ENCODE measurements at regions not wholly inside any gene's neighbourhood (a gene's known extent, or its start where the extent isn't known, plus 50 kb on each side); places are given as distances from the start of the nearest gene placed in this dataset.

DNA sequence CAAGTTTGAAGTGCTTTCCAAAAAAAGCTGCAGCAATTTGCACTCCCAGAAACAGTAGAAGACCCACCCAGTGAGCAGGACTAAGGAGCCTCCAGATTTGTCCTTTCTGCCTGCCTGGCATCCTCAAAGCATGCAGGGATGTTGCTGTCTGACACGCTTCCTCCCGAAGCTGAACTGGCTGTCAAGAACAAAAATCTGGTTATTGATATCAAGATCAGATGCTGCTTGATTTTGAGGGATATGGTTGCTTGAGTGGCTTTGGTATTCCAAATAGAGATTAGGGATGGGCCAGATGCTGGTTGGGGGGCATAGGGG, 143.3 kb downstream of the MRPS6 start:
- TF ChIP-seq, protein P1, sequence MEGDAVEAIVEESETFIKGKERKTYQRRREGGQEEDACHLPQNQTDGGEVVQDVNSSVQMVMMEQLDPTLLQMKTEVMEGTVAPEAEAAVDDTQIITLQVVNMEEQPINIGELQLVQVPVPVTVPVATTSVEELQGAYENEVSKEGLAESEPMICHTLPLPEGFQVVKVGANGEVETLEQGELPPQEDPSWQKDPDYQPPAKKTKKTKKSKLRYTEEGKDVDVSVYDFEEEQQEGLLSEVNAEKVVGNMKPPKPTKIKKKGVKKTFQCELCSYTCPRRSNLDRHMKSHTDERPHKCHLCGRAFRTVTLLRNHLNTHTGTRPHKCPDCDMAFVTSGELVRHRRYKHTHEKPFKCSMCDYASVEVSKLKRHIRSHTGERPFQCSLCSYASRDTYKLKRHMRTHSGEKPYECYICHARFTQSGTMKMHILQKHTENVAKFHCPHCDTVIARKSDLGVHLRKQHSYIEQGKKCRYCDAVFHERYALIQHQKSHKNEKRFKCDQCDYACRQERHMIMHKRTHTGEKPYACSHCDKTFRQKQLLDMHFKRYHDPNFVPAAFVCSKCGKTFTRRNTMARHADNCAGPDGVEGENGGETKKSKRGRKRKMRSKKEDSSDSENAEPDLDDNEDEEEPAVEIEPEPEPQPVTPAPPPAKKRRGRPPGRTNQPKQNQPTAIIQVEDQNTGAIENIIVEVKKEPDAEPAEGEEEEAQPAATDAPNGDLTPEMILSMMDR (IDR thresholded peaks at IDR 0.05 in 4 of 5, conservative IDR thresholded peaks at IDR 0.05 in 1 of 5) = no peak
- no peak for TF ChIP-seq POLR2A (IDR thresholded peaks at IDR 0.05)

All from gastrocnemius medialis (tissue), 4 donors.